ENCODE measurements at regions not wholly inside any gene's neighbourhood (a gene's known extent, or its start where the extent isn't known, plus 50 kb on each side); places are given as distances from the start of the nearest gene placed in this dataset.

DNA sequence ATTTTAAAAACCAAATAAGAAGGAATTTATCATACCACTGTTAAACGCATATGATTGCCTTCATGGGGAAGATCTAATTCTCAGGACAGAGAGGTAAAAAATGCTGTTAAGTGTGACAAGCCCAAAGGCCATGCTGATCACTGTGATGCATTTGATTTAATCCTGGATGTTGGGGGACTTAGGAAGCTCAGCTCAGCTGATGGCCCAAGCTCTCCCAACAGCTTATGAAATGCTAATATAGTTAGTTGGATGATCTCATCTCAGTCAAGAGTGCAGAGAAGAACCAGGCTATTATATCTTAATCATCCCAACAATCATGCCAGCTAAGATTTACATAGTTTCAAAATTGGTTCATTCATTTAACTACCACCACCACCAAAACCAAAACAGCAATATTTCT lies 340.0 kb downstream of the IL20RB start:
- no peaks in the 10 kb centered on the region for H3K27me3 ChIP-seq (ENCODE audit: insufficient read depth, low read depth, low read length)
- no peaks in the 10 kb centered on the region for H3K79me2 ChIP-seq (replicated peaks; ENCODE audit: insufficient read depth, low read length)
- H3F3A ChIP-seq (ENCODE audit: insufficient read depth, low read length, poor library complexity, severe bottlenecking), result no peaks in the 10 kb centered on the region
- TF ChIP-seq MXI1 (conservative IDR thresholded peaks at IDR 0.05; ENCODE audit: poor library complexity, severe bottlenecking), result no peak
- no peak for TF ChIP-seq REST (IDR thresholded peaks at IDR 0.05; ENCODE audit: borderline replicate concordance)
- no peak for TF ChIP-seq SMC3 (conservative IDR thresholded peaks at IDR 0.05; ENCODE audit: poor library complexity)
- no peak for TF ChIP-seq EZH2 (IDR thresholded peaks at IDR 0.05; ENCODE audit: borderline replicate concordance, insufficient read depth, low read length, poor library complexity, severe bottlenecking)
- TF ChIP-seq EP300 (conservative IDR thresholded peaks at IDR 0.05; ENCODE audit: poor library complexity, severe bottlenecking), result no peak
- no peak for TF ChIP-seq POLR2AphosphoS5 (IDR thresholded peaks at IDR 0.05)
- no peak for TF ChIP-seq TAF1 (IDR thresholded peaks at IDR 0.05; ENCODE audit: low read depth)
- no peak for TF ChIP-seq RAD21 (conservative IDR thresholded peaks at IDR 0.05)
- no peak for TF ChIP-seq CTCF (IDR thresholded peaks at IDR 0.05; ENCODE audit: poor library complexity, severe bottlenecking)
- no peak overlapping the region for H3K9ac ChIP-seq (ENCODE audit: low read length)
- no peak overlapping the region for H3K27ac ChIP-seq (ENCODE audit: low read length)
- H2AFZ ChIP-seq (ENCODE audit: low read depth, low read length), result no peak overlapping the region
- no peaks in the 10 kb centered on the region for H4K20me1 ChIP-seq (ENCODE audit: insufficient read depth)
- no peaks in the 10 kb centered on the region for H3K9me2 ChIP-seq (ENCODE audit: insufficient read depth, low read length)
- H3K36me3 ChIP-seq (ENCODE audit: insufficient read depth, low read length), result no peaks in the 10 kb centered on the region
- H3K4me3 ChIP-seq (ENCODE audit: low read length), result no peak overlapping the region
- no peak overlapping the region for H3K4me2 ChIP-seq (ENCODE audit: low read length)
- no peaks in the 10 kb centered on the region for H3K9me3 ChIP-seq (ENCODE audit: low read length)

GRCh38 chr3:137300703-137301102 lies 342.9 kb downstream of the IL20RB start:
- Histone ChIP-seq H3K27me3 (ENCODE audit: insufficient read depth, low read depth, low read length) (no peaks in the 10 kb centered on the region), H4K20me1 (ENCODE audit: insufficient read depth) (no peaks in the 10 kb centered on the region), H3K36me3 (ENCODE audit: insufficient read depth, low read length) (no peaks in the 10 kb centered on the region), H3F3A (ENCODE audit: insufficient read depth, low read length, poor library complexity, severe bottlenecking) (no peaks in the 10 kb centered on the region), H3K4me2 (ENCODE audit: low read length) (no peak overlapping the region), H3K27ac (ENCODE audit: low read length) (no peak overlapping the region), H3K4me3 (ENCODE audit: low read length) (no peak overlapping the region), H3K9me2 (ENCODE audit: insufficient read depth, low read length) (no peaks in the 10 kb centered on the region), H3K79me2 (replicated peaks; ENCODE audit: insufficient read depth, low read length) (no peaks in the 10 kb centered on the region), H2AFZ (ENCODE audit: low read depth, low read length) (no peak overlapping the region), H3K9me3 (ENCODE audit: low read length) (no peaks in the 10 kb centered on the region), H3K9ac (ENCODE audit: low read length) (no peak overlapping the region)
- TF ChIP-seq MXI1 (conservative IDR thresholded peaks at IDR 0.05; ENCODE audit: poor library complexity, severe bottlenecking), result no peak
- TF ChIP-seq EP300 (conservative IDR thresholded peaks at IDR 0.05; ENCODE audit: poor library complexity, severe bottlenecking), result no peak
- TF ChIP-seq RAD21 (conservative IDR thresholded peaks at IDR 0.05), result no peak
- TF ChIP-seq TAF1 (IDR thresholded peaks at IDR 0.05; ENCODE audit: low read depth), result no peak
- TF ChIP-seq REST (IDR thresholded peaks at IDR 0.05; ENCODE audit: borderline replicate concordance), result no peak
- no peak for TF ChIP-seq EZH2 (IDR thresholded peaks at IDR 0.05; ENCODE audit: borderline replicate concordance, insufficient read depth, low read length, poor library complexity, severe bottlenecking)
- TF ChIP-seq SMC3 (conservative IDR thresholded peaks at IDR 0.05; ENCODE audit: poor library complexity), result no peak
- no peak for TF ChIP-seq POLR2AphosphoS5 (IDR thresholded peaks at IDR 0.05)

Data from neural cell (in vitro differentiated cells).